ENCODE measurements at regions not wholly inside any gene's neighbourhood (a gene's known extent, or its start where the extent isn't known, plus 50 kb on each side); places are given as distances from the start of the nearest gene placed in this dataset.

DNA sequence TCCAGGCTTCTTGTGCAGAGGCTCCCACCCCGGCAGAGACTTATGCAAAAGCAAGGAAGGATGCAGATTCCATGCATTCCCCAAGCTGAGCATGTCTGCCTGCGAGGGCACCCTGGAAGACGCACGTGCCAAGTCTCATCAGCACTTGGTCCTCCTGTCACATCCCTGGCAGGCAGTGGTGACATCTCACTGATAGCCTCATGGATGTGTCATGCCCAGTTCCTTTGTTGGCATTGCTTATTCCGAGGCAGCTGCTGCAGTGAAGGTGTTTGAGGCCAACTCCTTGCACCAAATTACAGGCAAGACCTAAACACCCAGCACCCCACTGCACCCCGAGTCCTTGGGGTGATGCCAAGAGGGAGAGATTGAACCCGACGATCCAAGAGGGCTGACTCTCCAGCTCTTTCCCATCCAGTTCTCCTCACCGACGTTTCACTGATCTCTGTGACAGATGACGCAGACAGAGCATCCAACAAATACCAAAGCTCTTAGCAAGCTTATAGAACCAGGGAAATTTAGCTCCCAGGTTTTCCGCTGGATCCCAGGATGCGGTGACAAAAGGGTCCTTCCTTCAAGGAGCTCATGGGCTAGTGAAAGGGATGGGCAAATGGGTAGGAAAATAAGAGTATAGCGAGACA, 611.1 kb downstream of the AJAP1 start:
- Histone ChIP-seq H3K4me2 (ENCODE audit: low read length) (no peak overlapping the region), H3K79me2 (ENCODE audit: insufficient read depth, low read length) (no peaks in the 10 kb centered on the region), H3K27me3 (ENCODE audit: insufficient read depth, low read length) (no peaks in the 10 kb centered on the region), H3K4me1 (ENCODE audit: control insufficient read depth in 1 of 2, insufficient read depth in 2 of 2, low read length in 2 of 2) (no peaks in the 10 kb centered on the region), H3K9me3 (ENCODE audit: control insufficient read depth in 1 of 2, insufficient read depth in 1 of 2, low read depth in 1 of 2, low read length in 2 of 2) (no peaks in the 10 kb centered on the region; a peak in 2 of 4 replicates), H3K36me3 (ENCODE audit: control insufficient read depth in 1 of 2, insufficient read depth in 2 of 2, low read length in 2 of 2) (no peaks in the 10 kb centered on the region), H2AFZ (ENCODE audit: low read depth, low read length, poor library complexity, severe bottlenecking) (no peak overlapping the region), H3K27ac (ENCODE audit: low read depth, low read length) (no peak overlapping the region), H3K9ac (ENCODE audit: low read length) (no peak overlapping the region), H3K4me3 (replicated peaks in 1 of 2; ENCODE audit: low read depth in 1 of 2, low read length in 2 of 2) (no peak overlapping the region), H4K20me1 (ENCODE audit: insufficient read depth) (no peaks in the 10 kb centered on the region), H3K9me2 (ENCODE audit: insufficient read depth) (no peaks in the 10 kb centered on the region)
- BruUV-seq (replicated peaks): no TSS peak
- RAD21 ChIA-PET (ENCODE audit: low non-redundant PET in 1 of 2, low total read pairs in 2 of 2, uncharacterized antibody in 2 of 2, unreplicated experiment in 2 of 2): no interaction called here
- no peak for ATAC-seq
- DNase-seq (ENCODE audit: low read depth, low spot score): no peak
- POLR2A ChIA-PET: no interaction called here
- CTCF ChIA-PET: no interaction called here
- TF ChIP-seq EGR1 (IDR thresholded peaks at IDR 0.05; ENCODE audit: low read depth) (no peak), POLR2AphosphoS5 (IDR thresholded peaks at IDR 0.05; ENCODE audit: low read depth, low read length) (no peak), SP1 (IDR thresholded peaks at IDR 0.05; ENCODE audit: low read depth) (no peak), CBX3 (IDR thresholded peaks at IDR 0.05; ENCODE audit: low read depth) (no peak), FOSL1 (IDR thresholded peaks at IDR 0.05; ENCODE audit: low read depth) (no peak), ELF1 (IDR thresholded peaks at IDR 0.05; ENCODE audit: borderline replicate concordance, low read depth) (no peak), ZFX (IDR thresholded peaks at IDR 0.05) (no peak), SRF (IDR thresholded peaks at IDR 0.05; ENCODE audit: low read depth) (no peak), YY1 (IDR thresholded peaks at IDR 0.05; ENCODE audit: extremely low read depth, insufficient replicate concordance, low read depth, low read length) (no peak), ZNF274 (IDR thresholded peaks at IDR 0.05; ENCODE audit: low read depth, low read length) (no peak), TCF7L2 (IDR thresholded peaks at IDR 0.05; ENCODE audit: borderline replicate concordance, extremely low read depth, insufficient read depth, insufficient read length) (no peak), EZH2 (IDR thresholded peaks at IDR 0.05) (no peak)
- TF ChIP-seq, protein P1, sequence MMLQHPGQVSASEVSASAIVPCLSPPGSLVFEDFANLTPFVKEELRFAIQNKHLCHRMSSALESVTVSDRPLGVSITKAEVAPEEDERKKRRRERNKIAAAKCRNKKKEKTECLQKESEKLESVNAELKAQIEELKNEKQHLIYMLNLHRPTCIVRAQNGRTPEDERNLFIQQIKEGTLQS (IDR thresholded peaks at IDR 0.05): no peak
- TF ChIP-seq, protein P2, sequence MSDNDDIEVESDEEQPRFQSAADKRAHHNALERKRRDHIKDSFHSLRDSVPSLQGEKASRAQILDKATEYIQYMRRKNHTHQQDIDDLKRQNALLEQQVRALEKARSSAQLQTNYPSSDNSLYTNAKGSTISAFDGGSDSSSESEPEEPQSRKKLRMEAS (IDR thresholded peaks at IDR 0.05): no peak
- TF ChIP-seq, protein P3, sequence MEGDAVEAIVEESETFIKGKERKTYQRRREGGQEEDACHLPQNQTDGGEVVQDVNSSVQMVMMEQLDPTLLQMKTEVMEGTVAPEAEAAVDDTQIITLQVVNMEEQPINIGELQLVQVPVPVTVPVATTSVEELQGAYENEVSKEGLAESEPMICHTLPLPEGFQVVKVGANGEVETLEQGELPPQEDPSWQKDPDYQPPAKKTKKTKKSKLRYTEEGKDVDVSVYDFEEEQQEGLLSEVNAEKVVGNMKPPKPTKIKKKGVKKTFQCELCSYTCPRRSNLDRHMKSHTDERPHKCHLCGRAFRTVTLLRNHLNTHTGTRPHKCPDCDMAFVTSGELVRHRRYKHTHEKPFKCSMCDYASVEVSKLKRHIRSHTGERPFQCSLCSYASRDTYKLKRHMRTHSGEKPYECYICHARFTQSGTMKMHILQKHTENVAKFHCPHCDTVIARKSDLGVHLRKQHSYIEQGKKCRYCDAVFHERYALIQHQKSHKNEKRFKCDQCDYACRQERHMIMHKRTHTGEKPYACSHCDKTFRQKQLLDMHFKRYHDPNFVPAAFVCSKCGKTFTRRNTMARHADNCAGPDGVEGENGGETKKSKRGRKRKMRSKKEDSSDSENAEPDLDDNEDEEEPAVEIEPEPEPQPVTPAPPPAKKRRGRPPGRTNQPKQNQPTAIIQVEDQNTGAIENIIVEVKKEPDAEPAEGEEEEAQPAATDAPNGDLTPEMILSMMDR (IDR thresholded peaks at IDR 0.05 in 2 of 3, conservative IDR thresholded peaks at IDR 0.05 in 1 of 3; ENCODE audit: borderline replicate concordance in 1 of 3, insufficient read depth in 1 of 3, low read depth in 2 of 3, low read length in 2 of 3): no peak
- intact Hi-C loops (cut with micrococcal nuclease): no loop called here

Measured in HCT116 (cell line).